ENCODE measurements at regions not wholly inside any gene's neighbourhood (a gene's known extent, or its start where the extent isn't known, plus 50 kb on each side); places are given as distances from the start of the nearest gene placed in this dataset.

DNA sequence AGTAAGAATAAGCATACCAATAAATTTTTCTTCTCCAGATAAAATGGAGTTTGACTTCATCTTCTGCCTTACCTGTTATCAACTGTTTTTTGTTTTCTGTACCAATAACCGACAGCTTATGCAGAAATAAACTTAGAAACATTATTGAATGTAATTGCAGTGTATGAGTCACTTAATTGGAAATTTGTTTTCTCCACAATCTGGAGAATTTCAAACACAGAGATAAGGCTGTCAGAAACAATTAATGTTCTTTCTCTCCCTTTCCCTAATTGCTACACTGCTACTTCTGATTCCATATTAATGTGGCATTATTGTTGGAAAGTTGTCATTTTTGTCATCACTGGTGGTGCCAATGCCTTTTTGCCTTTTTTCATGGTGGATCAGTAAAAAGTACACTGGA, 180.3 kb downstream of the SLCO4C1 start:
- Histone ChIP-seq H3K79me2 (ENCODE audit: insufficient read depth, low read length) (no peaks in the 10 kb centered on the region), H4K8ac (replicated peaks; ENCODE audit: insufficient read length, low read depth, low read length) (no peak overlapping the region), H3K4me2 (ENCODE audit: insufficient read depth, insufficient read length, low read length) (no peak overlapping the region), H3K23ac (ENCODE audit: insufficient read length, low read depth, low read length) (no peak overlapping the region), H2BK15ac (ENCODE audit: low read depth, low read length) (no peak overlapping the region), H3K18ac (ENCODE audit: insufficient read length, low read depth, low read length) (no peak overlapping the region), H4K5ac (ENCODE audit: insufficient read length, low read depth, low read length) (no peak overlapping the region), H3K23me2 (ENCODE audit: insufficient read length, low read depth, low read length, poor library complexity, severe bottlenecking) (no peaks in the 10 kb centered on the region), H4K20me1 (ENCODE audit: control insufficient read depth, insufficient read depth, insufficient read length) (no peaks in the 10 kb centered on the region), H2AFZ (ENCODE audit: low read length) (no peak overlapping the region), H3K27me3 (ENCODE audit: insufficient read depth, low read length) (no peaks in the 10 kb centered on the region), H3K14ac (ENCODE audit: insufficient read depth, low read length) (no peak overlapping the region), H2AK5ac (ENCODE audit: insufficient read length, low read length) (no peak overlapping the region), H3K4me1 (ENCODE audit: insufficient read depth, low read length) (peaks cover 3% of the 10 kb centered on the region; the same call in 1 of the 2 replicates), H3K79me1 (ENCODE audit: insufficient read depth, low read depth, low read length, poor library complexity, severe bottlenecking) (no peaks in the 10 kb centered on the region), H3K4ac (ENCODE audit: low read depth, low read length) (no peak overlapping the region), H2BK120ac (ENCODE audit: low read depth, low read length, poor library complexity, severe bottlenecking) (no peak overlapping the region), H2BK12ac (ENCODE audit: insufficient read length, low read depth, low read length) (no peak overlapping the region), H3K56ac (ENCODE audit: insufficient read length, low read depth, low read length) (no peak overlapping the region), H2BK5ac (ENCODE audit: insufficient read length, low read length) (no peak overlapping the region), H4K91ac (ENCODE audit: insufficient read length, low read depth, low read length) (no peak overlapping the region), H3K9ac (ENCODE audit: extremely low read depth, insufficient read length, low read length) (no peak overlapping the region), H3K27ac (ENCODE audit: insufficient read length, low read depth, low read length) (no peak overlapping the region), H3K9me3 (ENCODE audit: control insufficient read depth, low read depth, low read length) (no peaks in the 10 kb centered on the region), H3T11ph (ENCODE audit: low read length) (no peak overlapping the region), H2BK20ac (ENCODE audit: low read depth, low read length, poor library complexity, severe bottlenecking) (no peak overlapping the region)
- TF ChIP-seq, protein P1, sequence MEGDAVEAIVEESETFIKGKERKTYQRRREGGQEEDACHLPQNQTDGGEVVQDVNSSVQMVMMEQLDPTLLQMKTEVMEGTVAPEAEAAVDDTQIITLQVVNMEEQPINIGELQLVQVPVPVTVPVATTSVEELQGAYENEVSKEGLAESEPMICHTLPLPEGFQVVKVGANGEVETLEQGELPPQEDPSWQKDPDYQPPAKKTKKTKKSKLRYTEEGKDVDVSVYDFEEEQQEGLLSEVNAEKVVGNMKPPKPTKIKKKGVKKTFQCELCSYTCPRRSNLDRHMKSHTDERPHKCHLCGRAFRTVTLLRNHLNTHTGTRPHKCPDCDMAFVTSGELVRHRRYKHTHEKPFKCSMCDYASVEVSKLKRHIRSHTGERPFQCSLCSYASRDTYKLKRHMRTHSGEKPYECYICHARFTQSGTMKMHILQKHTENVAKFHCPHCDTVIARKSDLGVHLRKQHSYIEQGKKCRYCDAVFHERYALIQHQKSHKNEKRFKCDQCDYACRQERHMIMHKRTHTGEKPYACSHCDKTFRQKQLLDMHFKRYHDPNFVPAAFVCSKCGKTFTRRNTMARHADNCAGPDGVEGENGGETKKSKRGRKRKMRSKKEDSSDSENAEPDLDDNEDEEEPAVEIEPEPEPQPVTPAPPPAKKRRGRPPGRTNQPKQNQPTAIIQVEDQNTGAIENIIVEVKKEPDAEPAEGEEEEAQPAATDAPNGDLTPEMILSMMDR (conservative IDR thresholded peaks at IDR 0.05): no peak
- Mint-ChIP-seq H3K27ac (no peak overlapping the region), H3K4me1 (peaks cover 10 to 11% of the 10 kb centered on the region in 2 experiments), H3K4me3 (no peak overlapping the region), H3K9me3 (peaks cover 6 to 7% of the 10 kb centered on the region in 2 experiments; a peak in 3 of 5 replicates), H3K36me3 (ENCODE audit: insufficient read depth in 1 of 3, low read depth in 3 of 3) (no peaks in the 10 kb centered on the region; a peak in 3 of 7 replicates), H3K27me3 (ENCODE audit: low read depth) (no peaks in the 10 kb centered on the region; the same call in 1 of the 2 replicates)
- no peak for DNase-seq
- WGBS (ENCODE audit: extremely low coverage, insufficient read length, low lambda C conversion rate): no CpG with 5 or more reads among the region's 1 CpG

Measured in H9 (cell line).